HG03354 (cell line): ENCODE measurements at regions not wholly inside any gene's neighbourhood (a gene's known extent, or its start where the extent isn't known, plus 50 kb on each side); places are given as distances from the start of the nearest gene placed in this dataset.
"Not testable (repeated sequence)": the region's sequence is repeated elsewhere in the genome, so short reads cannot be mapped to it uniquely, and the experiment has no call there.

Source experiments
- ATAC-seq: cut with Tn5 transposase; IDR thresholded peaks from one replicate; pipeline ENCODE4 v1.9.1; 2021; ENCODE audit warnings: mild to moderate bottlenecking; ENCODE audit not compliant: unreplicated experiment, poor library complexity, severe bottlenecking

DNA sequence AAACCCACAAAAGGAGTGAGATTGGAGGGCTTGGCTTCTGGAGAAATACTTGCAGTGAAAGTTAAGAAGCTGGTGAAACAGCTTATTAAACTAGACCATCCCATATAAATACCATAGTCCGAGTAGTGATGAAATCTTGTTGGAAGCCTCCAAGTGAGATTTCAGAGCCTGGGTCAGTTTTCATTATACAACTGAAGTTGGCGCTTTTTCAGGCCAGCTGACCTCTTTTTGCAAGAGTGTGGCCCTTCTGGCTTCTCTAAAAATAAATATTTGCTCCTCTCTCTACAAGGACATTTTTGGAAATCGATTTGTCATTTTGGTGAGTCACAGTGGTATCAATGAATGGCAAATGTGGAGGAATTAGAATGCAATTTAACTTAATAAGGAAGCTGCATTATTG is 51.2 kb upstream of the THRB start:
- no peak for ATAC-seq

DNA sequence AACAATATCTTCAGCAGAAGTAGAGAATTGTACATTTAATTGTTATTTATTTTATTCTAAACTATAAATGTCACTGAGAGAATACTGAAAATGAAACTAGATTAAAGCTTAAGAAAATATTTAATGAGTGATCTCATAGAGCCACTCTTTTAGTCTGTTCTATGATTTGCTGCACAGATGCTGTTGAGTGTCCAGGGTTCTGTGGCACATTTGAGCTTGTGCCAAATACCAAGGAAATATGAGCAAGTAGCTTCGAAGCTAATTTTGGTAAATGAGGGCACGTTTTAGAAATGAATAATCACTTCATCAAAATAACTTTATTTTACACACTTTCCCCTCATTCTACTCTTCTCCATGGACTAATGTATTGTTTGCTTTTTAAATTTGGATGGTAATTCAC is 53.6 kb upstream of the THRB start:
- no peak for ATAC-seq

DNA sequence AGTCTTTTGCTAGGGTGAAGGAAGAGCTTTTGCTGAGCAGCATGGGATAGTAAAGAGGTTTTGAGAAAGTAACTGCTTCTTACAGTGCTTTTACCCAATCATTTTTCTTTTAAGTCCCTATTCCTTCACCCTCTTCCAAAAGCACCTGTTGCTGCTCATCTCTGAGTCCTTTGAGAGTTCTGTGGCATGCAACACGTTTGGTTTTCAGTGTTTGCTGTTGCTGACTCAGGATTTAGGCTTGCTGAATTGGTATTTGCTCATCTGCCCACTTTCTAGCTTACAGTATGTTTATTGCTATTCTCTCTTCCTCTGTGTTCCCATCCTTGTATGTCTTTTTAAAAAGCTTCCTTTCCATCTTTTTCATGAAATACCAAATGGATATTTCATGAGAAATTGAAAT is 55.9 kb upstream of the THRB start:
- ATAC-seq = no peak

DNA sequence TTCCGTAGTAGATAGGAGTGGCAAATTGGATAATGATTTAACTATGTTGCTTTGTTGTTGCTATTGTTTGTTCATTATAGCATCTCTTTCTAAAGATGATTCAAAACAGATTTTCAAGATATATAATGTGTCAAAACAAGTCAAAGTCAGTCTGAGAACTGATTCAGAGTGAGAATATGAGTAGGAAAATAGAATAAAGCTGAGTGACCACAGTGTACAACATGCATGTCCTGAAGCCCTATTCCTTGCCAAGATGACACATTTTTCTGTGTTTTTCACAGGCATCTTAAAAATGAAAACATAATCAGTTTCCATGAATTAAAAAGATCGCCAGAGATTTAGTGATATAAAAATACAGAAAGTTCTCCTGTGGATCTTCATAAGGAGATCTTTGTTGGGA is 57.0 kb upstream of the THRB start:
- ATAC-seq = no peak

DNA sequence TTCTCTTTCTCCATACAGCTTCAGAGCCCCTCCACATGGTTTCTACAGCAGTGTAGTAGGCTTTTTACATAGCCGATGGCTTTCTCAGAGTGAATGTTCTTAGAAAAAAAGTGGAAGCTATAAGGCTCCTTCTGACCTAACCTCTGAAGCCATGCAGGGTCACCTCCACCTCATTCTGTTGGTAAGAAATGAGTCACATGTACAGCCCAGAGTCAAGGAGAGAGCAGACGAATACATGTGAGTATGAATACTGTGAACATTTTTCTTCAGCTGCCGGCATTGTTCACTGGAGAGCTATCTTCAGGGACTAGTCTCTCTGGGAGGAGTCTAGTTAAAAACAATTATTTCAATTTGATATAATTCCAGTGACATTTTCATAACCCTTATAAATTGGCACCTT is 68.2 kb upstream of the THRB start:
- ATAC-seq = peak; percentile 64

DNA sequence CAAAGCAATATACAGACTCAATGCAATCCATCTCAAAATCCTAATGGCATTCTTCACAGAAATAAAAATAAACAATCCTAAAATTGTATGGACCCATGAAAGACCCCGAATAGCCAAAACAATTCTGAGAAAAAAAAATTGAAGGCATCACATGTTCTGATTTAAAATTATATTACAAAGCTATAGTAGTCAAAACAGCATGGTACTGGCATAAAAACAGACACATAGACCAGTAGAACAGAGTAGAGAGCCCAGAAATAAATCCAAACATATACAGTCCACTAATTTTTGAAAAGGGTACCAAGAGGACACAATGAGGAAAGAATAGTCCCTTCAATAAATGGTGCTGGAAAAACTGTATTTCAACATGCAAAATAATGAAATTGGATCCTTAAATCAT is 70.4 kb upstream of the THRB start:
- no peak for ATAC-seq

DNA sequence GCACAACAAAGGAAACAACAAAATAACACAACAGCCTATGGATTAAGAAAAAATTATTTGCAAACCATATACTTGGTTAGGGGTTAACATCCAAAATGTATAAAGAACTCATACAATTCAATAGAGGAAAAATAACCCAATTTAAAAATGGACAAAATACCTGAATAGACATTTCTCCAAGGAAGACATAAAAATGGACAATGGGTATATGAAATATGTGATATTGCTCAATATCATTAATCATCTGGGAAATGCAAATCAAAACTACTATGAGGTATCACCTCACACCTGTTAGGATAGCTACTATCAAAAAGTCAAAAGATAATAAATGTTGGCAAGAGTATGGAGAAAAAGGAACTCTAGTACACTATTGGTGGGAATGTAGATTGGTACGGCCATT is 71.0 kb upstream of the THRB start:
- ATAC-seq = no peak

DNA sequence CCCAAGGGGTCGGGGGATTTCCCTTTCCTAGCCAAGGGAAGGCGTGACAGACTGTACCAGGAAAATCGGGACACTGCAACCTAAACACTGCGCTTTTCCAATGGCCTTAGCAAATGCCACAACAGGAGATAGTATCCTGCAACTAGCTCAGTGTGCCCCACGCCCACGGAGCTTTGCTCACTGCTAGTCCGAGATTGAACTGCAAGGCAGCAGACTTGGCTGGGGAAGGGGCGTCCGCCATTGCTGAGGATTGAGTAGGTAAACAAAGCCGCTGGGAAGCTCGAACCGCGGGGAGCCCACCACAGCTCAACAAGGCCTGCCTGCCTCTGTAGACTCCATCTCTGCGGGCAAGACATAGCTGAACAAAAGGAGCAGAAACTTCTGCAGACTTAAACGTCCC is 72.3 kb upstream of the THRB start:
- no peak for ATAC-seq

DNA sequence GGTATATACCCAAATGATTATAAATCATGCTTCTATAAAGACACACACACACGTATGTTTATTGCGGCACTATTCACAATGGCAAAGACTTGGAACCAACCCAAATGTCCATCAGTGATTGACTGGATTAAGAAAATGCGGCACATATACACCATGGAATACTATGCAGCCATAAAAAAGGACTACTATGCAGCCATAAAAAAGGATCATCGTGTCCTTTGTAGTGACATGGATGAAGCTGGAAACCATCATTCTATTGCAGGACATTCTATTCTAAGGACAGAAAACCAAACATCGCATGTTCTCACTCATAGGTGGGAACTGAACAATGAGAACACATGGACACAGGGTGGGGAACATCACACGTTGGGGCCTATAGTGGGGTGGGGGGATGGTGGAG is 77.8 kb upstream of the THRB start:
- not testable (repeated sequence) for ATAC-seq

DNA sequence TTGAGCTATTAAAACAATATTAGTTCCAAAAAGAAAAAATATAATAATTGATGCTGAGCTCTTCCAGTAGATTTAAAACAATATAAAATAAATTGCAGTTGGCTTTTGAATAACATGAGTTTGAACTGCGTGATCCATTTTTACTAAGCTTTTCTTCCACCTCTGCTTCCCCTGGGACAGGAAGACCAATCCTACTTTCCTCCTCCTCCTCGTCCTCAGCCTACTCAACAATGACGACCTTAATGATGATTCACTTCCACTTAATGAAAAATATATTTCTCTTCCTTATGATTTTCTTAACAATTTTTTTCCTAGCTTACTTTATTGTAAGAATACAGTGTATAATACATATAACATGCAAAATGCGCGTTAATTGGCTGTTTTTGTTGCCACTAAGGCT is 78.9 kb upstream of the THRB start:
- no peak for ATAC-seq

DNA sequence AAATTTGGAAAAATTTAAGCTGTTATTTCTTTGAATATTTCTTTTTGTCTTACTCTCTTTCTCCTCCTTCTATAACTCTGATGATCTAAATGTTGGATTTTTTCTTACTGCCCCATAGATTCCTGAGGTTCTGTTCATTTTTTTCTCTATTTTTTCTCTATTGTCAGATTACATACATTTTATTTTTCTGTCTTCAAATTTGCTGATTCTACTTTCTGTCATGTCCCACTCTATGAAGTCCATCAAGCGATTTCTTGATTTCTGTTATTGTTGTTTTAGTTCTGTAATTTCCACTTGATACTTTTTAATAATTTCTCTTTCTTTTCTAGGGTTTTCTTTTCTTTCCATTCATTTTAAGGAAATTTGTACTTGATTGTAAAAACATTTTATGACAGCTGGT is 83.7 kb upstream of the THRB start:
- no peak for ATAC-seq

DNA sequence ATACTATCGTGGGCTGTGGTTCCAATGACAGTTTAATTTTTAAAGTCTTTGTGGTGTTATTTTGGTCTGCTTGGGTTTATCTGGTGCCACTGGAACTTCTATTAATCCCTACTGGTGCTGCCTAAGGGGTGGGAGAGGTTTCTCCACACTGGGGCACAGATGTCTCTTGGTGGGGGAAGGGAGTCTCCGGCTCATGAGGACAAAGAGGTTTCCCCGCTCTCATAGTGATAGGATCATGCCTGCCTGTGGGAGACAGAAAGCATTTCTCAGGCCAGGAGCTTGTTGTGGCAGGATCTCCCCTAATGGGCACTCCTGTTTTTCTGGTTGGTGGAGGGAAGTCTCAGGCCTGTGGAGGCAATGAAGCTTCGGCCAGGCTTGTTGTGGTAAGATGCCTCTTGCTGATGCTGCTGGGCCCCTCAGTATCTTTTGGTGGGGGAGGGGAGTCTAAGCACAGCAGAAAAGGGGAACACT is 84.3 kb upstream of the THRB start:
- ATAC-seq = no peak

DNA sequence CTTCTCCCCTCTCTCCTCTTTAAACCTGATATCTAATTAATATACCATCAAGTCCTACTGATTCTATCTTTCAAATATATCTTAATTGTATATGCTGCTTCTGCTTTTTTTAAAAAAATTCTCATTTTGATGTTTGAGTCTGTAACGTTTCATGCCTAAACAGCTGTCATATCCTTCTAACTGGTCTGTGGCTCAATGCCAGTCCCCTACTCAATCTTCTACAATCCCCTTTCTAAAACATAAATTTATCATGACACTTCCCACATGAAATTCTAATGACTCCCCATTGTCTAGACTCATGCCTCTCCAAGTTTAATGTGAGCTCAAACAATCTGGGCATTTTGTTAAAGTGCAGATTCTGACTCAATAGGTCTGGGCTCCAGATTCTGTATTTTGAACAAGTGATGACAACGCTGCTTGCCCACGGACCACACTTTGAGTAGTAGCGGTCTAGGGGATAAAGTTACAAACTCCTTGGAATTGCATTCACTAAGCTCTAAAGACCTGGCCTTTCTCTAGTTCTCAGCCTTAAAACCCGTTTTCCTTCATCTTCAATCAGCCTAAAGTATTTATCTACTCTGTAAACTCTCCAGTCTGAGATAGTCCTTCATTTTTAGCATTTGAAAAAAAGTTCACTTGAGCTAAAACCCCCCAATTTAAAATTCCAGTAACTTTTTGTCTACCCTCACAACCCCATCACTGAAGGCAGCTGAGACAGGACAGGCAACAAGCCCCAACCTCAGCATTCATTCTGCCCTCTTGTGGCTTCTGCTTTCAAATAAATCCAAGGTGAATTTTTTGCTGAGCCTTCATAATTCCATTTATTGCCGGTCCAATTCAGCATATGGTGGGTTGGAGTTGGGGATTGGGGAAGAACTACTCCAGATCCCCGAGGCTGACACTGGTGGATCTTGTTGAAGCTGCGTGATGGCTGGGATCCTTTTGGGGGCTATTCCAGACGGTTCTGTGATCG is 88.1 kb upstream of the THRB start:
- no peak for ATAC-seq

DNA sequence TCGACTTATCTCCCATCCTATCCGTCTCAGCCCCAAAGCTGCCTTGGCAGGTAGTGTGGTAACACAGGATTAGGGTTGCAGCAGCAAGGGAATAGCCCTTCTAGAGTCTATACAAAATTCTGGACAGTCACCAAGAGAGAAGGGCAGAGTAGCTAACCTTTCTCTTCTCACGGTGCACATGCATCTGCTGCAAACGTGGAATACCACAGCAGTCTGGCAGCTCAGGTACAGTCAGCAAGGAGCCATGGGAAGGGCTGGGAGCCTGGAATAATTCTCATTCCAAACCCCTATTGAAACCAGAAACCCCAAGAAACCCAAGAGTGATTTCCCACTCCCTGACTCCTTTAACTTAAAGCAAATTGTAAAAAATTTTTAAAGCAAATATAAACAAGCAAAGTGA is 92.3 kb upstream of the THRB start:
- ATAC-seq = no peak

DNA sequence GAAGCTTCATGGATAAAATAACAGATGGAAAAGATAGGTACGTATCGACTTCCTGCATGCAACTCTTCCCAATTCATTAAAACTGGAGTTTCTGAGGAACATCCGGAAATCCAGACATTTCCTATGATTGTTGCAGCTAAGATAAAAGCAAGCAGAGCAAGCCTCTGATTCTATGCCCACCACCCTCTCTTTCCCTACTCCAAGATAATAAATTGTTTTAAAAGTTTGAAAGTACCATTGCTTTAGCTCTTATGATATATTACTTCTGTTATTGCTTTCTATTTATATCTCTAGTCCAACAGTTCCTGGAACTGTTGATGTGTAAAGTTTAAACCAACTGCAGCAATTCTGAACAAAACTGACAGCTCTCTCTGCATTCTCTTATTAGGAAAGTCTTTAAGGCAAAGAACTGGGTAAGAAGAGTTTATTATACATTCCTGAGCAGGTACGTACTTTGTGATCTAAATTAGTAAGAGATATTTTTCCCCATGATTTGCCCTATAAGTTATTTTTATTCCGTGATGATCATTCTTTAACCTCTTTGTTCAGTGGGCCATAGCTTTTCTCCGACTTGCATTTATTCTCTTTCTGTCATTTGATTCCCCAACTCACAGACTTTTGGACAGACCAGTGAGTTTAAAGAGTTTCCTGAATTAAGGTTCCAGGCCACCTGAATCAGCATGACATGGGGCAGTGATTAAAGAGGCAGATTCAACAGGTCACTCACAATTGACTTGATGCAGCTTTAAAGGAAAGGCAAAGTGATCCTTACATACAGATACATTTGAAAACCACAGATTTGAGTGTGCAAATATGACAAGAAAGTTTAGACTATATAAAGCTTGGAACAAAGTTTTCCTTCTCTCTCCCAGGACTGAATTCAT is 94.2 kb upstream of the THRB start:
- ATAC-seq = no peak

DNA sequence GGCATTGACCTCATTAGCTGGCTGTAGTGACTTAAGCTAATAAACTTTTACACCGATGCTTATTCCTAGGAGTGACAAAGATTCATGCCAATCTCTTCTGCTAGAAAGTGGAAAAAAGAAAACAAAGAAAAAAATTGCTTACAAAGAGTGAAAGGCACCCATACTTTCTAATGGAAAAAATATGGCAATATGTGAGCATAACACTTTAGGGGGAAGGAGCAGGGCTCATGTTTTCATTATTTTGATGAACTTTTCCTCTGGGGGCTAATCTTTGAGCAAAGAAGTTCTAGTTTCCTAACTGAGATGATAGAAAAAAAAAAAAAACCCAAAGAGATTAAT is 94.8 kb upstream of the THRB start:
- no peak for ATAC-seq

DNA sequence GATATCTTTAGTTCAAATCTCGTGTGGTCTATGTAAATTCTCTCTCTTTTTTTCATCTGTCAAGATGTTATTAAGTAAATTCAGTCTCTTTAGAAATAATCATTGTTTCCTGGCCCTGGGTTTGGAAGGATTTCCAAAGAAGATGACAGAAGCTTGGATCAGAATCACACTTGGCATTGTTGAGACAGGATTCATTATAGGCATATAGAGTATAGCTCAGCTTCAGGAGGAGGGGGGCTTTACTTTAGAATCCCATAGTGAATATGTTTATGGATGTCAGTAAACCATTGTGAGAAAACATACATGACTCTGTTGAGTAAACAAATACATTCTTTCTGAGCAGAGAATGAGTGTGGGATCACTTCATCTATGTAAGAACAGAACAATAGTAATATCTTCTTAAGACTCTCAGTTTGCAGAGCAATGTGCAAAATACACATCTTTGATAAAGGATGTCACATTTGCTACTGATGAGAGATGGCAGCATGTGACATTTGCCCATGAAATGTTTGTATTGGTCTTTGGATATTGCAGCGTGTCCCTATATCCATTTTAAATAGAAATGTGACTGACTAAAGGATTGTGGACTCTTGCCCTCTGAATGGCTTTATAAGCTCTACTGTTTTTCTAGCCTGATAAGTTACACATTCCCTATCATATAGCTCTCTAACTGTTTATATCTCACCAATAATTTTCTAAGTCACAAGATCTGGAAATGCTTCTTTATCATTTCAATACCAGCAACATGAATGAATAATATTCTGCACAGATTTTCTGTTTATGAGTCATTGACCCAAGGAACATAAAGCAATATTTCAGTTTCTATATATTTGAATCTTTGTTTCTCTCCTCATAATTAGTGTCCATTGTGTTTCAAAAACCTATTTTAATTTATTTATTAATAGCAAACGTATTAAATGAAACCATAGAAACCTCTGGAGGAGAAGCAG is 95.6 kb upstream of the THRB start:
- no peak for ATAC-seq

DNA sequence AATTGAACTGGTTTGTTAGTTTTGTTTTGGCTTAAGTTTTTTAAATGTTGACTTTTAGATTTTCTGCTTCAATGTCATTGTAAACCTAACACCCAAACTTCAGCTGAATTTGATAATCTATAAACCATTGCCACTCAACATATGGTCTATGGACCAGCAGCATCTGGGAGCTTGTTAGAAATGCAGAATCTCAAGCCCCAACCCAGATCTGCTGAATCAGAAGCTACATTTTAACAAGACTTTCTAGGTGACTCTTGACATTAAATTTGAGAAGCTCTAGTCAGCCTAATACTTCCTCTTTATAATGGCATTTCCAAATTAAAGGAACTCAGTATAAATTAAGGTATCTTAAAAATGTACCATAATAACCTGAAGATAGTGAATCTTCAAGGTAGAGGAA is 96.5 kb upstream of the THRB start:
- no peak for ATAC-seq

DNA sequence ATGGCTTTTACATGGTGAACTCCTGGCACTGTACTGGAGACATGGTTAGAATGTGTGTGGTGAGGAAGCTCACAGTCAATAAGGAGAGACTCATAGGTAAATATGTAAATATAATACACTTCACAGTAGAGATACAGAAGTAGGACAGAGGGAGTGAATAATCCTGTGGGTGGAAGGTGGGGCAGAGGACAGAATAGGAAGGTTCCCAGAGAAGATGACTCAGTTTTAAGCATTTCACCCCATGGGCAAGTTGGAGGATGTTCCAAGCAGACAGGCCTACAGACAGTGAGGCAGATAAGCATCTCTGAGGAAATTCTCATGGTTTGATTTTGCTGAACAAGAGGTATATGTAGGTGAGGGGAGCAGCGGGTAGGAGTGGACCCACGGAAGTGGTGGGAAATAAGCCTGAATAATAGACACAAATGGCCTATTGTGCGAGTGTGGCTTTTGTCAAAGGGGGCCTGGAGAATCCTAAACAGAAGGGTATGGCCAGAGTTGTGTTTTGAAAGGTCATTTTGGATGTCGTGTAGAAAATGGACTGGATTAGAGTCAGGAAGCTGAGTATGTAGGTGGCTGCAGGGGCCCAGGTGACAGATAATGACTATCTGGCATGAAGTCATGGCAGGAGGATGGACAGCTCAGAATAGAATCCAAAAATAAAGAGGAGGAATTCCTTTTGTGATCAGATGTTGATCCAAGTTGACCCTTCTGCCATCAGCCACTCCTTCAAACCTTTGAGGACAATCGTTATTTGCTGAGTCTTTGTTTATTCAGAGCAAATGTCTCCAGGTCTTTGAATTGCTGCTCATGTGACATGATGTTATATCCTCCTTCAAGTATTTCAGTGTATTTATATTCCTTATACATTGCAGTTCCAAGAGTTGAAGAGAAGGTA is 97.3 kb upstream of the THRB start:
- ATAC-seq = no peak
